D341Med (cell line): ENCODE measurements at regions not wholly inside any gene's neighbourhood (a gene's known extent, or its start where the extent isn't known, plus 50 kb on each side); places are given as distances from the start of the nearest gene placed in this dataset.
"Not testable (repeated sequence)": the region's sequence is repeated elsewhere in the genome, so short reads cannot be mapped to it uniquely, and the experiment has no call there.

Experiments used
- DNase-seq: peaks from one replicate; pipeline ENCODE4 v3.0.0; 2012; ENCODE audit warnings: low spot score

GRCh38 chr6:134394905-134395304 lies 77.0 kb upstream of the SGK1 start:
- DNase-seq, result no peak

- DNase-seq, result no peak
These were observed 76.3 kb upstream of the SGK1 start for GRCh38 chr6:134394208-134394607.

GRCh38 chr6:134391205-134391604 lies 73.3 kb upstream of the SGK1 start:
- DNase-seq, result no peak

- DNase-seq, result no peak
These were observed 71.7 kb upstream of the SGK1 start for GRCh38 chr6:134389658-134390057.

- DNase-seq, result no peak
These were observed 71.2 kb upstream of the SGK1 start for GRCh38 chr6:134389129-134389528.

- not testable (repeated sequence) for DNase-seq
These were observed 68.6 kb upstream of the SGK1 start for GRCh38 chr6:134386482-134386881.

GRCh38 chr6:134381959-134382358 lies 64.0 kb upstream of the SGK1 start:
- no peak for DNase-seq

GRCh38 chr6:134379599-134379998 lies 61.7 kb upstream of the SGK1 start:
- no peak for DNase-seq

- no peak for DNase-seq
These were observed 61.2 kb upstream of the SGK1 start for GRCh38 chr6:134379076-134379475.

- no peak for DNase-seq
These were observed 60.5 kb upstream of the SGK1 start for GRCh38 chr6:134378426-134378825.

GRCh38 chr6:134376785-134377184 lies 58.9 kb upstream of the SGK1 start:
- no peak for DNase-seq

- DNase-seq, result no peak
These were observed 57.3 kb upstream of the SGK1 start for GRCh38 chr6:134375220-134375580.

- DNase-seq, result no peak
These were observed 56.7 kb upstream of the SGK1 start for GRCh38 chr6:134374491-134375219.

- DNase-seq, result no peak
These were observed 56.1 kb upstream of the SGK1 start for GRCh38 chr6:134373993-134374392.

- DNase-seq, result no peak
These were observed 55.5 kb upstream of the SGK1 start for GRCh38 chr6:134373282-134373922.

GRCh38 chr6:134372603-134373281 lies 54.8 kb upstream of the SGK1 start:
- no peak for DNase-seq

- DNase-seq, result no peak
These were observed 50.8 kb upstream of the SGK1 start for GRCh38 chr6:134368670-134369069.
